ENCODE measurements at regions not wholly inside any gene's neighbourhood (a gene's known extent, or its start where the extent isn't known, plus 50 kb on each side); places are given as distances from the start of the nearest gene placed in this dataset.

- TF ChIP-seq, protein P1, sequence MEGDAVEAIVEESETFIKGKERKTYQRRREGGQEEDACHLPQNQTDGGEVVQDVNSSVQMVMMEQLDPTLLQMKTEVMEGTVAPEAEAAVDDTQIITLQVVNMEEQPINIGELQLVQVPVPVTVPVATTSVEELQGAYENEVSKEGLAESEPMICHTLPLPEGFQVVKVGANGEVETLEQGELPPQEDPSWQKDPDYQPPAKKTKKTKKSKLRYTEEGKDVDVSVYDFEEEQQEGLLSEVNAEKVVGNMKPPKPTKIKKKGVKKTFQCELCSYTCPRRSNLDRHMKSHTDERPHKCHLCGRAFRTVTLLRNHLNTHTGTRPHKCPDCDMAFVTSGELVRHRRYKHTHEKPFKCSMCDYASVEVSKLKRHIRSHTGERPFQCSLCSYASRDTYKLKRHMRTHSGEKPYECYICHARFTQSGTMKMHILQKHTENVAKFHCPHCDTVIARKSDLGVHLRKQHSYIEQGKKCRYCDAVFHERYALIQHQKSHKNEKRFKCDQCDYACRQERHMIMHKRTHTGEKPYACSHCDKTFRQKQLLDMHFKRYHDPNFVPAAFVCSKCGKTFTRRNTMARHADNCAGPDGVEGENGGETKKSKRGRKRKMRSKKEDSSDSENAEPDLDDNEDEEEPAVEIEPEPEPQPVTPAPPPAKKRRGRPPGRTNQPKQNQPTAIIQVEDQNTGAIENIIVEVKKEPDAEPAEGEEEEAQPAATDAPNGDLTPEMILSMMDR (IDR thresholded peaks at IDR 0.05): no peak
- no peak for TF ChIP-seq POLR2A (IDR thresholded peaks at IDR 0.05)
- no peak for TF ChIP-seq POLR2AphosphoS5 (IDR thresholded peaks at IDR 0.05)
Measured at GRCh38 chr6:14468647-14469321, 351.2 kb downstream of the CD83 start.
